Urinary bladder (tissue), 3 donors: ENCODE measurements at regions not wholly inside any gene's neighbourhood (a gene's known extent, or its start where the extent isn't known, plus 50 kb on each side); places are given as distances from the start of the nearest gene placed in this dataset.
"Not testable (repeated sequence)": the region's sequence is repeated elsewhere in the genome, so short reads cannot be mapped to it uniquely, and the experiment has no call there.

ENCODE experiments used
- DNase-seq: peaks from one replicate; pipeline ENCODE4 v3.0.0-alpha.2; 2015; ENCODE audit errors: extremely low spot score
- H3K27ac ChIP-seq: one replicate; pipeline ENCODE4 v1.5.1; 2013; ENCODE audit warnings: low read depth, mild to moderate bottlenecking, moderate library complexity
- H3K36me3 ChIP-seq: one replicate; pipeline ENCODE4 v1.6.1; 2013; ENCODE audit warnings: mild to moderate bottlenecking, moderate library complexity; ENCODE audit not compliant: insufficient read depth
- H3K4me1 ChIP-seq: one replicate; pipeline ENCODE4 v1.6.1; 2013; ENCODE audit warnings: mild to moderate bottlenecking, moderate library complexity; ENCODE audit not compliant: insufficient read depth
- H3K4me3 ChIP-seq: one replicate; pipeline ENCODE4 v1.5.1; 2013; ENCODE audit warnings: low read depth, low read length
- WGBS: extraction: QIAGEN DNeasy Blood & Tissue Kit; methylation state at CpG from one replicate; pipeline ENCODE4 v1.1.7; 2013; 5-methylcytosine and 5-hydroxymethylcytosine counted together
- donor health status: healthy with polysubstance abuse.
- donor health status: healthy.

DNA sequence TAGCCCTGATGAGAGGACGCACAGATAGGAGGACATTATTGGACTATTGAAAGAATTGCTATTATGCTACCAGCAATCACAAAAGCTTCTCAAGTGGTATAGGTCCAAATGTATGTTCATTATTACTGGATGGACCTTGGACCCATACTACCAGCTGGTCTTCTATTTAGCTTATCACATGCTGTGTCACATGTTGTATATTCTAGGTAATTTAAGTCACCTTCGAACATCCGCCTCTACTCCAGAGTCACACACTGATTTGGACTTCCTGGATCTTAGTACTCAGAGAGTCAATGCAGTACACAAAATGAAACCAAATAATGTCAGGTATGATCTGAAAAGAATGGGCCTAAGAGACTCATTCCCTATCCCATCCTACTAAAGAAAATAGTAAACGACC, 534.0 kb upstream of the API5 start:
- 88% methylated on average over 4 of the region's 4 CpGs for WGBS
- no peak overlapping the region for H3K4me3 ChIP-seq

DNA sequence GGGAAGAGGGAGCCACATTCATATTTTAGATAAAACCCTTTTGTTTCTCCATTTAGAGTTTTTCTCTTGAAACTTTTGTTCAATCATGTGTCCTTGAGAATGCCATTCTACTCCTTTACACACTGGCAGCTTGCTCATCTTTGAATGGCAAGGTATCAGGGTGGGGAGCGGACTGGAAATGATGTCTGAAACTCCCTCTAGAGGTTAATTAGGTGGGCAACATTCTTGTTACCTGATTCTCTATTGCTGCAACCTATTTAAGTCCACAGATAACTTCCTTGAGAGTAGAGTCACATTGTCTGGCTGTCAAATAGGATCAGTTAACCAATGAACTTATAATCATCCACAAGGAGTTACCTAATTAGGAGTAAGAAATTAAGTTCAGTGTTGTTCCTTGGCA, 533.6 kb upstream of the API5 start:
- 86% methylated on average over 1 of the region's 1 CpG for WGBS

More for the DNA sequence above, 534.0 kb upstream of the API5 start:
- Histone ChIP-seq H3K4me1 (no peaks in the 10 kb centered on the region), H3K27ac (no peak overlapping the region), H3K36me3 (no peaks in the 10 kb centered on the region)
- no peak for DNase-seq

DNA sequence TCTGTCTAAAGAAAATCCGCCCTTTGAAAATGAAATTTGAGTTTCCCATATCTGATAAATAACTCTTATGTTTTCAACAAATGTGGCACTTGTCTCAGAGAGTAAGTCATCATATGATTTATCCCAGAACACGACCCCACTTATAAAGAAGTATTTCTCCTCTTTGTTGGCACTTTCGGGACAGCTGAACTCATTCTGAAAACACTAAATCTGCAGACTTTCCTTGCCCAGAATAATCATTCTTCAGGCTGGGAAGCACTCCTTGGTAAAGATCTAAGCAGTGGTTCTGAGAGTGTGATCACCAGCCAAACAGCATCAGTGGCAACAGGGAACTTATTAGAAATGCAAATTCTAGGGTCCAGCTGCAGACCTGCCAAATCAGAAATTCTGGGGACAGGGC, 532.2 kb upstream of the API5 start:
- Histone ChIP-seq H3K27ac (no peak overlapping the region), H3K4me3 (no peak overlapping the region), H3K4me1 (no peaks in the 10 kb centered on the region), H3K36me3 (no peaks in the 10 kb centered on the region)
- no peak for DNase-seq
- 53% methylated on average over 3 of the region's 3 CpGs for WGBS

More for the DNA sequence above, 533.6 kb upstream of the API5 start:
- Histone ChIP-seq H3K4me1 (no peaks in the 10 kb centered on the region), H3K36me3 (no peaks in the 10 kb centered on the region), H3K27ac (no peak overlapping the region), H3K4me3 (no peak overlapping the region)
- no peak for DNase-seq

DNA sequence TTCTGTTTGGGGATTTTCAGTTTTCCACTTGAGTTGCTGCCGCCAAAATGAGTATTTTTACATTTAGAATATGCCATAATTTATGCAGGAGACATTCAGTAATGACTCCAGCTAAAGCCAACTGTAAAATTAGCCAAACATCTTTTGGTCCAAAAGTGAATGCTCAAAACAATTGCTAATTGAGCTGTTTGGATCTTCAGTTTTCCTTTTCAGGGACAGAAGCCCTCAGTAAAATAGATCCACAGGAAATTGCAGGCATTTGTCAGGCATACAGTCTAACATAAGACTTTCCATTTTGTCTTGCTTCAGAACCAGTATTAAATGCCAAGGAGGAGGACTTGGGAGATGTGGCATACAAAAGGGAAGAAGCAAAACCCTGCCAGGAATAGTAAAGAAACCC, 524.8 kb upstream of the API5 start:
- no peak for DNase-seq
- Histone ChIP-seq H3K4me1 (no peaks in the 10 kb centered on the region), H3K36me3 (no peaks in the 10 kb centered on the region), H3K4me3 (no peak overlapping the region), H3K27ac (no peak overlapping the region)
- WGBS, result 69% methylated on average over 1 of the region's 1 CpG

DNA sequence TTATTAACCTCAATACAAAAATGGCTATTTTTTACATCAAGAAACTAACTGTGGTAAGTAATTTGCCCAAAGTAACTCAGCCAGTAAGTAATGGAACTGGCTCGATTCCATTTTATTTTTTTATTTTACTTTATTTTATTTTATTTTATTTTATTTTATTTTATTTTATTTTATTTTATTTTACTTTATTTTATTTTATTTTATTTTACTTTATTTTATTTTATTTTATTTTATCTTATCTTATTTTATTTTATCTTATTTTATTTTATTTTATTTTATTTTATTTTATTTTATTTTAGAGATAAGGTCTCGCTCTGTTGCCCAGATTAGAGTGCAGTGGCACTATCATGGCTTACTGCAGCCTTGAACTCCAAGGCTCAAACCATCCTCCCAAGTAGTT, 516.3 kb upstream of the API5 start:
- not testable (repeated sequence) for H3K4me1 ChIP-seq, H3K36me3 ChIP-seq, H3K4me3 ChIP-seq, DNase-seq, H3K27ac ChIP-seq
- WGBS, result 92% methylated on average over 2 of the region's 2 CpGs

DNA sequence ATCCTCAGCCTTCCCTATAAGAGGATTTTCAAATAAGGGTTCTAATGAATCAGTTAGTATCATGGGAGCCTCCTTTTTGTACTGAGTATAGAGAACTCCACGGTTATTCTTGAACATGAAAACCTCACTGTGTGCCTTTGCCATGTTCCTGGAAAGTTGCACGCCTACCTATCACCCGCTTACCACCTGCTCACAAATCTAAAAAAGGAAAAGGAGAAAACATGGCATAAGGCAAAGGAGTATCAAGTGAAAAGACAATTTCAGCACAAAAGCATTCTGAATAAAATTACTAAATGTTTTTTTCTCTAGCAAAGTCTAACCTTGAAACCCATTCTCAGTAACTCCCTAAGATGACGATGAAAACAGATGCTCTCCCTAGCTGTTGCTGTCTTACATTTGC, 511.8 kb upstream of the API5 start:
- Histone ChIP-seq H3K27ac (no peak overlapping the region), H3K4me3 (no peak overlapping the region), H3K4me1 (no peaks in the 10 kb centered on the region), H3K36me3 (no peaks in the 10 kb centered on the region)
- 90% methylated on average over 4 of the region's 4 CpGs for WGBS
- no peak for DNase-seq

DNA sequence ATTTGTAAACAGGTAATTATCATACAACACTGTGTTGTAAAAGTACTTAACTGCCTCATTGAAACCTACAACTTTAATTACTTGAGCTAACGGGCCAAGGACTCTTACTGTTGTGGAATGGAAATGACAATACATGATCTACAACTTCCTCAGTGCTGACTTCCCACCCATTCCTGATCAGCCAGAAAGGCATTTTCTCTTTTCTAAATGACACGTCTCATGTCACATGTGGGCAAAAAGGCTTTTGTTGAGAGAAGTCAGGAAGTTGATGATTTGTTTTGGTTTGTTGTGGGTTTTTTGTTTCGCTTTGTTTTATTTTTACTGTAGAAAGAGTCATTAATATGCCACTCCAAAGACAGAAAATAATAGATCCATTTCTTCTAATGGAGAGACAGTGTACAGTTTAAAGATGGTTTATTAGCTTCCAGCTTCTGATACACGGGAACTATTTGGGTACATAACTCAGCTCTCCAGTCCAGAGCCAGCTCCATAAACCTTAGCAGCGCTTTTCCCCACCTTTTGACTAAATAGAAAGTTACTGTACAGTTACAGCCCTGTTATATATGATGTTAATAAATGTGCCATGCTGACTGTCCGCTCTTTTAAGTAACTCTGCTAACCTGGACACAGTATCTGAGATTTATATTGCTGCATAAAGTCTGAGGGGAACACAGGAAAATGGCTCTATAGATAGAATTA, 509.4 kb upstream of the API5 start:
- DNase-seq, result no peak
- no peaks in the 10 kb centered on the region for H3K36me3 ChIP-seq
- no peak overlapping the region for H3K27ac ChIP-seq
- no peak overlapping the region for H3K4me3 ChIP-seq
- WGBS, result 38% methylated on average over 6 of the region's 6 CpGs
- H3K4me1 ChIP-seq, result no peaks in the 10 kb centered on the region

DNA sequence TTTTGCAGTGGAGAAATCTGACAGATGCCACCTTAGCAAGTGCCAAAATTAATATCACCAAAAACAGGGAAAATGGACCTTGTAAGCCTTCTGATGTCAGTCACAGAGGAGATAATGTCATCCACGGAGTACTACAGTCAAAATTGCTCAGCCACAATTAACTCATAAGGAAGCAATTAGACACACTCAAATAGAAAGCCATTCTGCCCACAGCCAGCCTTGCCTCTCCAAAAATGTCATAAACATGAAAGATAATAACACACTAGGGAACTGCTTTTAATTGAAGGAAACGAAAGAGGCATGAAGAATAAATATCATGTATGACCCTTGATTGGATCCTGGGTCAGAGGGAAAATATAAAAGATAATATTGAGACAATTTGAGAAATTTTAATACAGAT, 505.6 kb upstream of the API5 start:
- DNase-seq, result no peak
- Histone ChIP-seq H3K4me3 (no peak overlapping the region), H3K27ac (no peak overlapping the region), H3K36me3 (no peaks in the 10 kb centered on the region), H3K4me1 (no peaks in the 10 kb centered on the region)
- WGBS, result 23% methylated on average over 2 of the region's 2 CpGs

DNA sequence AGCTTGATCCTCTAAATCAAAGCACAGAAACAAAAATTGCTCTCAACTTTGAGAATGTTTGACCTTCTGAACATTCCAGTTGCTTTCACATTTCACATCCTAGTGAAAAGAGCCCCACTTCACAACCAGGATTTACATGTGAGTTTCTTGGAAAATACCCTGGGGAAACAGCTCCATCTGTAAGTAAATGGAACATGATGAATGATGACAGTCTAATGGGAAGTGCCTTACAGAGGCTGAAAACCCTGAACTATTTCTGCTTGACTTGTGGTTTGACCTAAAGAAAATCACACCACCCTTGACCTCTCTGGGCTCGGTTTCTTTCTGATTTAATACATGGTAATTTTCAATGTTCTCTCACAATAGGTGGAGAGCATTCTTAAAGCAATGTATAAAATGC, 499.4 kb upstream of the API5 start:
- 29% methylated on average over 1 of the region's 1 CpG for WGBS
- Histone ChIP-seq H3K4me1 (no peaks in the 10 kb centered on the region), H3K4me3 (no peak overlapping the region), H3K27ac (no peak overlapping the region), H3K36me3 (no peaks in the 10 kb centered on the region)
- DNase-seq, result no peak

DNA sequence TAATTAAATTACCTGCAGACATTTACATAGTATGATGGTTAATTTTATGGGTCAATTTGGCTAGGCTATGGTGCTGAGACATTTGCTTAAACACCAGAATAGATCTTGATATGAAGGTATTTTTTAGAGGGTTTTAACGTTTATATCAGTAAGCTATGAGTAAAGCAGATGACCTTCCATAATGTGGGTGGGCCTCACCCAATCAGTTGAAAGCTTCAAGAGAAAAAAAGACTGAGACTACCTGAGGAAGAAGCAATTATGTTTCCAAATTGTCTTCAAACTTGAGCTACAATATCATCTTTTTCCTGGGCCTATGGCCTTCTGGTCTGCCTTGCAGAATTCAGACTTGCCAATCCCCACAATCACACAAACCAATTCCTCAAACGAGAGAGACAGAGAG, 498.8 kb upstream of the API5 start:
- no peak overlapping the region for H3K27ac ChIP-seq
- H3K4me3 ChIP-seq, result no peak overlapping the region
- H3K36me3 ChIP-seq, result no peaks in the 10 kb centered on the region
- H3K4me1 ChIP-seq, result no peaks in the 10 kb centered on the region
- WGBS, result 69% methylated on average over 2 of the region's 2 CpGs
- no peak for DNase-seq

DNA sequence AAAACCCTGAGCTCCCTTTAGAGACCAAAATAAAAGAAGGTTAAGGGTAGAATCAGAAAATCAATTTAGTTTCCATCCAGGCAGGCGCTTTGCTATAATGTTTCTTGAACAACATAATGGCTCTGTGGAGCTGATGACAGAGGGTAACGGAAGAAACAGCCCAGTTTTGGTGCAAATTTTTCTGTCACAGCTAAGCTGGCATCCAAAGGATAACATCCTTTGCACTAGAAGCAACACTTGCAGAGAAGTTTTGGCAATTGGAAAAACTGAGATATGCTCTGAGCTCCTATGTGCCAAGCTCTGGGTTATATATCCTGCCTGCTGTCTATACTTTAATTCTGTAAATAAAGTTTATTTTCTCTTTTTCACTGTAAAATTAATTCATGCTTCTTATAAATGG, 495.3 kb upstream of the API5 start:
- 85% methylated on average over 2 of the region's 2 CpGs for WGBS
- DNase-seq, result no peak
- Histone ChIP-seq H3K4me1 (no peaks in the 10 kb centered on the region), H3K4me3 (no peak overlapping the region), H3K36me3 (no peaks in the 10 kb centered on the region), H3K27ac (no peak overlapping the region)

DNA sequence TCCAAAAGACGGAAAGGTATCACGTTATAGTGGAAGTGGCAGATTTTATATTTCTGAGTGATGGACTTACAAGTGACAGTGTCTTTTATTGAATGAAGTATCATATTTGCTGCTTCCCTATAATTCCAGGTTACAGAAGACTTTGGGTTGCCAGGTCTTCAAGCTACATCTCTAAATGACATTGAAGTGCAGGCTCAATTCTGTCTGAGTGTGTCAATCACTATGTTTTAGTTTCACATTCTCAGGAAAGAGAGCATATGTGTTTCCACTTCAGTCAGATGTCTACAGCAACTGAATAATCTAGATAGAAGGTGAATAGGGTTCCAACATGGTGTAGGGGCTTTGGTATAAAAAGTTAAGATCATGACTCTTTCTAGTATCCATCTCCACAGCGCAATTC, 492.7 kb upstream of the API5 start:
- whole genome bisulfite sequencing, result 75% methylated on average over 3 of the region's 3 CpGs
- Histone ChIP-seq H3K4me1 (no peaks in the 10 kb centered on the region), H3K4me3 (no peak overlapping the region), H3K36me3 (no peaks in the 10 kb centered on the region), H3K27ac (no peak overlapping the region)
- DNase-seq, result no peak

DNA sequence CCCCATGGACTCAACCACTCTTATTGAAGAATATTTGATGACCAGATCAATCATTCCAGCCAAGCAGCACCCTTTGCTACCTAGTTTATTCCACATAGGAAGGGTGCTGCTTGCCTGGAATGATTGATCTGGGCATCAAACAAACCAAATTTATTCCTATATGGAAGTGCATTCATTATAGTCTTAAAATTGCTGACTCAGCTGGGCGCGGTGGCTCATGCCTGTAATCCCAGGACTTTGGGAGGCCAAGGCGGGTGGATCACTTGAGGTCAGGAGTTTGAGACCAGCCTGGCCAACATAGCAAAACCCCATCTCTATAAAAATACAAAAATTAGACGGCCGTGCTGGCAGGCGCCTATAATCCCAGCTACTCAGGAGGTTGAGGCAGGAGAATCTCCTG, 489.6 kb upstream of the API5 start:
- H3K27ac ChIP-seq, DNase-seq, H3K4me1 ChIP-seq, H3K4me3 ChIP-seq, H3K36me3 ChIP-seq: not testable (repeated sequence)
- 81% methylated on average over 6 of the region's 6 CpGs for WGBS

DNA sequence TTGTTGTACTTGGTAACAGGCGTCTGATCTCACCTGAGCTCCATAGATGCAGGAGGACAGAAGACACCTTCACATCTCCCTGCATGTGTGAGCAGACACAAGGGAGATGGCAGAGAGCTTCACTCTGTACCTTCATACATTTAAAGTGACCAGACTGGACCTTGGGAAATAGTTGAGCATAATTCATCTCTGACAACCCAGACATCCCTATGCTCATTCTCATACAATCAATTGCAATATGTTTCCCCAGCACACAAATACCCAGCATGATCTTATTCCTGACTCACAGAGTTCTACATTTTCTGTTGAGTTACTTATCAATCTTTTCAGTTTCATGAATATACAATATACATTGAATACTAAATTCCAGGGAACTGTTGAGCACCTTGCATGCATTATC, 488.2 kb upstream of the API5 start:
- WGBS, result 48% methylated on average over 1 of the region's 1 CpG
- Histone ChIP-seq H3K4me1 (no peaks in the 10 kb centered on the region), H3K27ac (no peak overlapping the region), H3K4me3 (no peak overlapping the region), H3K36me3 (no peaks in the 10 kb centered on the region)
- no peak for DNase-seq

DNA sequence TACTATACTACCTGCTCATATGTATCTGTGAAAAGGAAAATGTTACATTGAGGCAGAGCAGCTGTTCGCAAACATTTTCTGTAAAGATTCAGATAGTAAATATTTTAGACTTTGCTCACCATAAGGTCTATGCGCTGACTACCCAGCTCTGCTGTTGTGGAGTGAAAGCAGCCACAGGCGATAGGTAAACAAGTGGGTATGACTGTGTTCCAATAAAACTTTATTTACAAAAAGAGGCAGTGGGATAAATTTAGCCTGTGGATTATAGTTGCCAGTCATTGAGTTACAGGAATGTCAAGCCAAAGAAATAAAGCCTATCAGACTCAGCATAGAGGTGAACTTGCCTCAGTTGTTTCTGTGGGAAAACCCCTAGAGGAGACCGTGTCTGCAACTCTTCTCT, 487.7 kb upstream of the API5 start:
- no peaks in the 10 kb centered on the region for H3K4me1 ChIP-seq
- 70% methylated on average over 4 of the region's 4 CpGs for WGBS
- no peaks in the 10 kb centered on the region for H3K36me3 ChIP-seq
- H3K4me3 ChIP-seq, result no peak overlapping the region
- no peak for DNase-seq
- H3K27ac ChIP-seq, result no peak overlapping the region
